T-cell (primary cell): ENCODE measurements at regions not wholly inside any gene's neighbourhood (a gene's known extent, or its start where the extent isn't known, plus 50 kb on each side); places are given as distances from the start of the nearest gene placed in this dataset.

ENCODE experiments used
- ATAC-seq, 4 experiments: fragments of 200-7000 bp in 3 of 4; fragments of 150-1000 bp in 1 of 4; cut with Tn5 transposase; replicated peaks in 1 of 4; 1 replicate in 3 of 4; 2 replicates in 1 of 4; pipeline ENCODE4 v1.10.0; 2021; ENCODE audit warnings: moderate library complexity in 3 of 4, mild to moderate bottlenecking in 2 of 4, moderate number of reproducible peaks in 1 of 4
- CTCF ChIA-PET, 2 donors: fragments of 300-600 bp; sonication (Branson Sonifier 250); formaldehyde crosslinking; loops; one replicate each; lab custom pipeline; 2022; ENCODE audit warnings: antibody characterized with exemption in 2 of 2; lab: Charles Lee
- POLR2A ChIA-PET, 2 donors: fragments of 300-600 bp; sonication (Branson Sonifier 250); formaldehyde crosslinking; loops; one replicate each; lab custom pipeline; 2022; ENCODE audit warnings: antibody characterized with exemption in 2 of 2; lab: Charles Lee
- DNase-seq, 35 experiments: peaks; one replicate each; pipeline versions ENCODE4 v3.0.0 to v3.0.0-alpha.2; 2013 to 2023
- H3K27ac ChIP-seq: one replicate; pipeline ENCODE4 v1.5.1; 2013; ENCODE audit warnings: low read length
- H3K27me3 ChIP-seq, 2 experiments: replicated peaks in 1 of 2; 1 replicate in 1 of 2; 2 replicates in 1 of 2; pipeline versions ENCODE4 v1.6.1 to v1.7.0; 2013; ENCODE audit warnings: low read length in 1 of 2, mixed read lengths in 1 of 2; ENCODE audit not compliant: control insufficient read depth in 2 of 2, insufficient read depth in 2 of 2; ENCODE audit errors: extremely low read depth in 1 of 2
- H3K36me3 ChIP-seq, 2 donors: 1 replicate in 1 of 2; 2 replicates in 1 of 2; pipeline versions ENCODE4 v1.6.1 to v1.7.0; 2013; ENCODE audit warnings: low read length in 1 of 2; ENCODE audit not compliant: control insufficient read depth in 2 of 2, insufficient read depth in 1 of 2; ENCODE audit errors: extremely low read depth in 1 of 2
- H3K4me1 ChIP-seq, 2 experiments: 1 replicate in 1 of 2; 2 replicates in 1 of 2; pipeline versions ENCODE4 v1.6.1 to v1.7.0; 2013; ENCODE audit warnings: low read length in 2 of 2, mixed read lengths in 1 of 2; ENCODE audit not compliant: insufficient read depth in 2 of 2, control insufficient read depth in 1 of 2; ENCODE audit errors: extremely low read depth in 1 of 2
- H3K4me3 ChIP-seq, 2 donors: 1 replicate in 1 of 2; 2 replicates in 1 of 2; pipeline versions ENCODE4 v1.5.1 to v1.7.0; 2013; ENCODE audit warnings: mild to moderate bottlenecking in 2 of 2, low read length in 1 of 2, moderate library complexity in 1 of 2; ENCODE audit not compliant: control insufficient read depth in 1 of 2; ENCODE audit errors: extremely low read depth in 1 of 2
- H3K9me3 ChIP-seq: 2 replicates; pipeline ENCODE4 v1.7.0; 2013
- H3K27ac Mint-ChIP-seq, 2 donors: one replicate each; pipeline ENCODE4 v1.8.0; 2020 to 2021; ENCODE audit warnings: mild to moderate bottlenecking in 2 of 2, mixed read lengths in 2 of 2
- H3K27me3 Mint-ChIP-seq, 2 donors: one replicate each; pipeline ENCODE4 v1.8.0; 2021 to 2022; ENCODE audit warnings: mixed read lengths in 2 of 2
- H3K36me3 Mint-ChIP-seq: one replicate; pipeline ENCODE4 v1.8.0; 2021; ENCODE audit warnings: mixed read lengths
- H3K4me1 Mint-ChIP-seq, 3 donors: one replicate each; pipeline ENCODE4 v1.8.0; 2020 to 2022; ENCODE audit warnings: mixed read lengths in 3 of 3, mild to moderate bottlenecking in 1 of 3
- H3K4me3 Mint-ChIP-seq, 3 donors: one replicate each; pipeline ENCODE4 v1.8.0; 2020 to 2022; ENCODE audit warnings: mild to moderate bottlenecking in 3 of 3, mixed read lengths in 3 of 3, moderate library complexity in 3 of 3
- H3K9me3 Mint-ChIP-seq, 3 donors: one replicate each; pipeline ENCODE4 v1.8.0; 2020 to 2022; ENCODE audit warnings: mixed read lengths in 3 of 3
- WGBS: methylation state at CpG from one replicate; pipeline ENCODE4 v1.1.5; 2013; ENCODE audit warnings: missing lambda C conversion rate; ENCODE audit not compliant: insufficient coverage; 5-methylcytosine and 5-hydroxymethylcytosine counted together

DNA sequence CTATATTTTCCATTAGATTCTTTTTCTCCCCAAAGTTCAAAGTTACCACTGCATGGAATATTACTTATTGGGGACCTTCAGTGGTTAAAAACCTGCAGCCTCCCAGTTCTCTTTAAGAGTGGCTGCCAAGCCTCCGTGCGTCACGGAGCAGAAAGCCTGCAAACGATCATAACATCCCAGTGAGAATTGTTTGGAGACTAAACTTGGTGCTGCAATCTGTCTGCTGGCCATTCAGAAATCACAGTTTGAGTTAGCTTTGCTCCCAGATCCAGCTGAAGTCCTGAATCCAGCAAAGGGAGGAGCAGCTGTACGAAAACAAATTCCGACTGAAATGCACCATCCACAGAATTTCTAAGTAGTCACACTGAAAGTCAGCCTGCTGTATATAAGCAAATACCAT, 213.5 kb upstream of the PDE10A start:
- no peak for DNase-seq
- H3K36me3 Mint-ChIP-seq: no peaks in the 10 kb centered on the region
- Histone ChIP-seq H3K4me1 (no peaks in the 10 kb centered on the region), H3K27me3 (peaks cover 2 to 7% of the 10 kb centered on the region in 2 experiments), H3K27ac (no peak overlapping the region), H3K36me3 (no peaks in the 10 kb centered on the region), H3K9me3 (no peaks in the 10 kb centered on the region), H3K4me3 (no peak overlapping the region)
- no peak for ATAC-seq
- H3K27me3 Mint-ChIP-seq: peaks cover 19 to 28% of the 10 kb centered on the region in 2 donors
- no peak overlapping the region for H3K27ac Mint-ChIP-seq
- WGBS: 35% methylated on average over 4 of the region's 6 CpGs
- ChIA-PET POLR2A (no interaction called here), CTCF (no interaction called here)
- no peak overlapping the region for H3K4me3 Mint-ChIP-seq
- no peaks in the 10 kb centered on the region for H3K4me1 Mint-ChIP-seq
- no peaks in the 10 kb centered on the region for H3K9me3 Mint-ChIP-seq

GRCh38 chr6:165875946-165876345, 212.9 kb upstream of the PDE10A start:
- ChIA-PET CTCF (interaction anchor here in 1 of 2 donors (0.7 kb wide), 1 partner anchor 110 kb away, joined by 3 read pairs; no protein-coding TSS in a partner anchor), POLR2A (no interaction called here)
- Histone ChIP-seq H3K27ac (no peak overlapping the region), H3K27me3 (peaks cover 2 to 7% of the 10 kb centered on the region in 2 experiments), H3K4me3 (no peak overlapping the region), H3K9me3 (no peaks in the 10 kb centered on the region), H3K4me1 (no peaks in the 10 kb centered on the region), H3K36me3 (no peaks in the 10 kb centered on the region)
- no peaks in the 10 kb centered on the region for H3K36me3 Mint-ChIP-seq
- no peaks in the 10 kb centered on the region for H3K9me3 Mint-ChIP-seq
- no peak for ATAC-seq
- WGBS: no CpG with 5 or more reads among the region's 1 CpG
- H3K27ac Mint-ChIP-seq: no peak overlapping the region
- peaks cover 19 to 27% of the 10 kb centered on the region in 2 donors for H3K27me3 Mint-ChIP-seq
- no peaks in the 10 kb centered on the region for H3K4me1 Mint-ChIP-seq
- no peak overlapping the region for H3K4me3 Mint-ChIP-seq
- DNase-seq: no peak

DNA sequence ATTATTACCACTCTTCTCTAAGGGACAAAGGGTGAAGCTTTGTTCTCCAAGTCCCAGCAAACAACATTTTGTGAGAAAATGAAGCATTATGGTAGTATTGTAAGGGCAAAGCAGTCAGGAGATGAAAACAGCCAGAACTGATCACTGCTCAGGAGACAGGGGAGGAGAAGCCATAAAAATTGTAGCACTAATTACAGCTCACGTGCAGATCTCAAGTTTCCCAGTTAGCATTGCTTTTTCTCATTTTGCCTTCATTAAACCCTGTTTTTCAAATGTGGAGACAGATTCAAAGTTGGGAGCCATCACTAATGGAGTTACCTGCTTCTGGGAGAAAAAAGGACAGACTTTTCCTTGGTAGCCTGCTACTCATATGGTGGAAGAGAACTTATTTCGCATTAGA, 210.9 kb upstream of the PDE10A start:
- Mint-ChIP-seq H3K4me1 (no peaks in the 10 kb centered on the region), H3K9me3 (peaks cover 10 to 19% (median 16%) of the 10 kb centered on the region in 3 donors), H3K27me3 (peaks cover 19 to 31% of the 10 kb centered on the region in 2 donors), H3K4me3 (no peak overlapping the region), H3K27ac (no peak overlapping the region), H3K36me3 (no peaks in the 10 kb centered on the region)
- CTCF ChIA-PET: no interaction called here
- Histone ChIP-seq H3K36me3 (no peaks in the 10 kb centered on the region), H3K4me3 (no peak overlapping the region), H3K27me3 (peaks cover 2 to 7% of the 10 kb centered on the region in 2 experiments), H3K9me3 (no peaks in the 10 kb centered on the region), H3K27ac (no peak overlapping the region), H3K4me1 (no peaks in the 10 kb centered on the region)
- no peak for ATAC-seq
- no peak for DNase-seq
- POLR2A ChIA-PET: no interaction called here
- 80% methylated on average over 1 of the region's 2 CpGs for WGBS

- Histone ChIP-seq H3K27ac (no peak overlapping the region), H3K27me3 (peaks cover 2 to 4% of the 10 kb centered on the region in 2 experiments), H3K4me3 (no peak overlapping the region), H3K9me3 (no peaks in the 10 kb centered on the region), H3K36me3 (no peaks in the 10 kb centered on the region), H3K4me1 (no peaks in the 10 kb centered on the region)
- peaks cover 18 to 22% of the 10 kb centered on the region in 2 donors for H3K27me3 Mint-ChIP-seq
- ChIA-PET POLR2A (no interaction called here), CTCF (no interaction called here)
- ATAC-seq: no peak
- H3K4me3 Mint-ChIP-seq: no peak overlapping the region
- DNase-seq: no peak
- no peaks in the 10 kb centered on the region for H3K4me1 Mint-ChIP-seq
- 76% methylated on average over 5 of the region's 5 CpGs for WGBS
- peaks cover 10 to 19% (median 17%) of the 10 kb centered on the region in 3 donors for H3K9me3 Mint-ChIP-seq
- H3K27ac Mint-ChIP-seq: no peak overlapping the region
- no peaks in the 10 kb centered on the region for H3K36me3 Mint-ChIP-seq
Observed at GRCh38 chr6:165872811-165873210, 209.8 kb upstream of the PDE10A start.

- peaks cover 2 to 4% of the 10 kb centered on the region in 2 experiments for H3K27me3 ChIP-seq
- ChIA-PET POLR2A (no interaction called here), CTCF (no interaction called here)
- 71% methylated on average over 1 of the region's 3 CpGs for WGBS
- H3K36me3 ChIP-seq: no peaks in the 10 kb centered on the region
- H3K9me3 ChIP-seq: no peaks in the 10 kb centered on the region
- Mint-ChIP-seq H3K27ac (no peak overlapping the region), H3K27me3 (peaks cover 18 to 22% of the 10 kb centered on the region in 2 donors), H3K9me3 (peaks cover 10 to 22% (median 19%) of the 10 kb centered on the region in 3 donors), H3K4me1 (no peaks in the 10 kb centered on the region), H3K4me3 (no peak overlapping the region), H3K36me3 (no peaks in the 10 kb centered on the region)
- DNase-seq: no peak
- no peak overlapping the region for H3K27ac ChIP-seq
- H3K4me3 ChIP-seq: no peak overlapping the region
- ATAC-seq: no peak
- no peaks in the 10 kb centered on the region for H3K4me1 ChIP-seq
Observed at GRCh38 chr6:165872311-165872710, 209.3 kb upstream of the PDE10A start.

- H3K4me3 Mint-ChIP-seq: no peak overlapping the region
- Histone ChIP-seq H3K36me3 (no peaks in the 10 kb centered on the region), H3K27me3 (peaks cover under 1 to 2% of the 10 kb centered on the region in 2 experiments), H3K4me3 (no peak overlapping the region), H3K27ac (no peak overlapping the region), H3K9me3 (no peaks in the 10 kb centered on the region), H3K4me1 (no peaks in the 10 kb centered on the region)
- ChIA-PET CTCF (no interaction called here), POLR2A (no interaction called here)
- no peak for ATAC-seq
- no peak for DNase-seq
- WGBS: 70% methylated on average over 3 of the region's 3 CpGs
- no peaks in the 10 kb centered on the region for H3K4me1 Mint-ChIP-seq
- H3K27me3 Mint-ChIP-seq: peaks cover 17 to 19% of the 10 kb centered on the region in 2 donors
- H3K27ac Mint-ChIP-seq: no peak overlapping the region
- H3K9me3 Mint-ChIP-seq: peaks cover 14 to 25% (median 19%) of the 10 kb centered on the region in 3 donors
- H3K36me3 Mint-ChIP-seq: no peaks in the 10 kb centered on the region
Observed at GRCh38 chr6:165871571-165871970, 208.5 kb upstream of the PDE10A start.

- no peaks in the 10 kb centered on the region for H3K36me3 Mint-ChIP-seq
- Histone ChIP-seq H3K27ac (no peak overlapping the region), H3K9me3 (no peaks in the 10 kb centered on the region), H3K4me3 (no peak overlapping the region), H3K4me1 (no peaks in the 10 kb centered on the region), H3K36me3 (no peaks in the 10 kb centered on the region), H3K27me3 (peaks cover 0 to 2% of the 10 kb centered on the region in 2 experiments)
- 85% methylated on average over 2 of the region's 3 CpGs for WGBS
- no peak overlapping the region for H3K4me3 Mint-ChIP-seq
- ATAC-seq: no peak
- ChIA-PET POLR2A (no interaction called here), CTCF (no interaction called here)
- H3K27ac Mint-ChIP-seq: no peak overlapping the region
- no peaks in the 10 kb centered on the region for H3K4me1 Mint-ChIP-seq
- no peak for DNase-seq
- peaks cover 19 to 38% (median 19%) of the 10 kb centered on the region in 3 donors for H3K9me3 Mint-ChIP-seq
- H3K27me3 Mint-ChIP-seq: peaks cover 7 to 23% of the 10 kb centered on the region in 2 donors
Observed at GRCh38 chr6:165869526-165869925, 206.5 kb upstream of the PDE10A start.
